Epidermal melanocyte (primary cell): ENCODE measurements at regions not wholly inside any gene's neighbourhood (a gene's known extent, or its start where the extent isn't known, plus 50 kb on each side); places are given as distances from the start of the nearest gene placed in this dataset.
"Not testable (repeated sequence)": the region's sequence is repeated elsewhere in the genome, so short reads cannot be mapped to it uniquely, and the experiment has no call there.

Experiments
- DNase-seq: peaks from one replicate; pipeline ENCODE4 v3.0.0; 2011; ENCODE audit warnings: low spot score; ENCODE audit not compliant: insufficient read length

- DNase-seq, result no peak
Observed at GRCh38 chr10:37067576-37067975, 57.8 kb upstream of the ANKRD30A start.

GRCh38 chr10:37062296-37062695, 63.1 kb upstream of the ANKRD30A start:
- not testable (repeated sequence) for DNase-seq

- DNase-seq, result no peak
Observed at GRCh38 chr10:37057261-37057660, 68.1 kb upstream of the ANKRD30A start.

GRCh38 chr10:37053476-37053875, 71.9 kb upstream of the ANKRD30A start:
- no peak for DNase-seq

GRCh38 chr10:37049982-37050381, 75.4 kb upstream of the ANKRD30A start:
- not testable (repeated sequence) for DNase-seq

- not testable (repeated sequence) for DNase-seq
Observed at GRCh38 chr10:37044319-37044718, 81.1 kb upstream of the ANKRD30A start.

GRCh38 chr10:37035853-37036252, 89.5 kb upstream of the ANKRD30A start:
- DNase-seq, result no peak

GRCh38 chr10:37015498-37015897, 109.9 kb upstream of the ANKRD30A start:
- DNase-seq, result no peak

- DNase-seq, result no peak
Observed at GRCh38 chr10:37010741-37011140, 114.7 kb upstream of the ANKRD30A start.

GRCh38 chr10:37008276-37008675, 117.1 kb upstream of the ANKRD30A start:
- DNase-seq, result not testable (repeated sequence)

- DNase-seq, result no peak
Observed at GRCh38 chr10:37003126-37003525, 122.3 kb upstream of the ANKRD30A start.

GRCh38 chr10:36995806-36996205, 129.6 kb upstream of the ANKRD30A start:
- DNase-seq, result not testable (repeated sequence)

- DNase-seq, result no peak
Observed at GRCh38 chr10:36994886-36995285, 130.5 kb upstream of the ANKRD30A start.

- no peak for DNase-seq
Observed at GRCh38 chr10:36989233-36989632, 136.2 kb upstream of the ANKRD30A start.

GRCh38 chr10:36946598-36946997, 178.8 kb upstream of the ANKRD30A start:
- no peak for DNase-seq

- no peak for DNase-seq
Observed at GRCh38 chr10:36943544-36943943, 181.9 kb upstream of the ANKRD30A start.

GRCh38 chr10:36942616-36943015, 182.8 kb upstream of the ANKRD30A start:
- DNase-seq, result no peak

GRCh38 chr10:36903040-36903439, 222.4 kb upstream of the ANKRD30A start:
- no peak for DNase-seq

- DNase-seq, result no peak
Observed at GRCh38 chr10:36899652-36900051, 225.7 kb upstream of the ANKRD30A start.

GRCh38 chr10:36888925-36889573, 236.3 kb upstream of the ANKRD30A start:
- DNase-seq, result no peak

- no peak for DNase-seq
Observed at GRCh38 chr10:36886303-36886891, 239.0 kb upstream of the ANKRD30A start.

GRCh38 chr10:36885746-36886145, 239.7 kb upstream of the ANKRD30A start:
- DNase-seq, result no peak

GRCh38 chr10:36882781-36883180, 242.6 kb upstream of the ANKRD30A start:
- DNase-seq, result no peak
